ENCODE measurements at regions not wholly inside any gene's neighbourhood (a gene's known extent, or its start where the extent isn't known, plus 50 kb on each side); places are given as distances from the start of the nearest gene placed in this dataset.

- TF ChIP-seq CTCF (conservative IDR thresholded peaks at IDR 0.05; ENCODE audit: low read depth, low read length) = no peak
- no peak overlapping the region for H3K4me3 ChIP-seq (ENCODE audit: low read depth, low read length)
- no peak for DNase-seq (ENCODE audit: low read depth)
Observed at GRCh38 chr5:155624597-155625241, 611.2 kb downstream of the KIF4B start.

GRCh38 chr5:155625315-155625714 lies 611.8 kb downstream of the KIF4B start:
- no peak for DNase-seq (ENCODE audit: low read depth)
- no peak for TF ChIP-seq CTCF (conservative IDR thresholded peaks at IDR 0.05; ENCODE audit: low read depth, low read length)
- H3K4me3 ChIP-seq (ENCODE audit: low read depth, low read length) = no peak overlapping the region

GRCh38 chr5:155625897-155626543 lies 612.5 kb downstream of the KIF4B start:
- no peak for TF ChIP-seq CTCF (conservative IDR thresholded peaks at IDR 0.05; ENCODE audit: low read depth, low read length)
- H3K4me3 ChIP-seq (ENCODE audit: low read depth, low read length) = no peak overlapping the region
- no peak for DNase-seq (ENCODE audit: low read depth)

- H3K4me3 ChIP-seq (ENCODE audit: low read depth, low read length) = no peak overlapping the region
- no peak for TF ChIP-seq CTCF (conservative IDR thresholded peaks at IDR 0.05; ENCODE audit: low read depth, low read length)
- no peak for DNase-seq (ENCODE audit: low read depth)
Observed at GRCh38 chr5:155626592-155626991, 613.0 kb downstream of the KIF4B start.

- no peak for DNase-seq (ENCODE audit: low read depth)
- H3K4me3 ChIP-seq (ENCODE audit: low read depth, low read length) = no peak overlapping the region
- TF ChIP-seq CTCF (conservative IDR thresholded peaks at IDR 0.05; ENCODE audit: low read depth, low read length) = no peak
Observed at GRCh38 chr5:155628346-155628745, 614.8 kb downstream of the KIF4B start.

- DNase-seq (ENCODE audit: low read depth) = no peak
- no peak for TF ChIP-seq CTCF (conservative IDR thresholded peaks at IDR 0.05; ENCODE audit: low read depth, low read length)
- H3K4me3 ChIP-seq (ENCODE audit: low read depth, low read length) = no peak overlapping the region
Observed at GRCh38 chr5:155629597-155629996, 616.0 kb downstream of the KIF4B start.

- TF ChIP-seq CTCF (conservative IDR thresholded peaks at IDR 0.05; ENCODE audit: low read depth, low read length) = no peak
- DNase-seq (ENCODE audit: low read depth) = no peak
- H3K4me3 ChIP-seq (ENCODE audit: low read depth, low read length) = no peak overlapping the region
Observed at GRCh38 chr5:155631116-155631515, 617.6 kb downstream of the KIF4B start.

All from choroid plexus epithelial cell (primary cell).